Mononuclear cell (primary cell): ENCODE measurements at regions not wholly inside any gene's neighbourhood (a gene's known extent, or its start where the extent isn't known, plus 50 kb on each side); places are given as distances from the start of the nearest gene placed in this dataset.

Experiments
- H3K27me3 ChIP-seq: 2 replicates; pipeline ENCODE4 v1.6.0; 2011; ENCODE audit warnings: low read length, control low read depth; ENCODE audit not compliant: insufficient read depth
- H3K4me1 ChIP-seq: 2 replicates; pipeline ENCODE4 v1.5.1; 2011; ENCODE audit warnings: mild to moderate bottlenecking, low read length, control low read depth; ENCODE audit not compliant: insufficient read depth
- H3K4me3 ChIP-seq: 2 replicates; pipeline ENCODE4 v1.5.1; 2011; ENCODE audit warnings: mild to moderate bottlenecking, low read length, moderate library complexity
- H3K9me3 ChIP-seq: 2 replicates; pipeline ENCODE4 v1.5.1; 2011; ENCODE audit warnings: low read depth, mild to moderate bottlenecking, control low read depth, low read length

DNA sequence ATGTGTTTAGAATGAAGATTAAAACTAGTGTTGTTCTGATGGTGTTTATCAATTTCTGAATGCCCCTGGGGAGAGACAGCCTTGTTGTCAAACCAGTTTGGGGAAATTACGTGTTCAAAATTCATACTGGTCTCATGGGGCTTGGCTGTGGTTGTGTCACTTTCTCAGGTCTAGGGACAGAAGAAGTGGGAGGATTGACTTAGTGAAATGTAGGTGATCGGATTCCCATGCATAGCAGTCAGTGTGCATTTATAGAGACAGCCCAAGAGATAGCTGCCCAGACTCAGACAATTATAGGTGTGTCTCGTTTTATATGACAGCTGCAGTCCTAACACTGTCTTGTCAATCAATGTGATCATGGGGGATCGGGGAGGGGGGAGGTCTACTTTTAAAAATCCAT, 94.4 kb upstream of the CLCN4 start:
- Histone ChIP-seq H3K4me1 (no peaks in the 10 kb centered on the region), H3K27me3 (no peaks in the 10 kb centered on the region), H3K9me3 (no peaks in the 10 kb centered on the region), H3K4me3 (no peak overlapping the region)

DNA sequence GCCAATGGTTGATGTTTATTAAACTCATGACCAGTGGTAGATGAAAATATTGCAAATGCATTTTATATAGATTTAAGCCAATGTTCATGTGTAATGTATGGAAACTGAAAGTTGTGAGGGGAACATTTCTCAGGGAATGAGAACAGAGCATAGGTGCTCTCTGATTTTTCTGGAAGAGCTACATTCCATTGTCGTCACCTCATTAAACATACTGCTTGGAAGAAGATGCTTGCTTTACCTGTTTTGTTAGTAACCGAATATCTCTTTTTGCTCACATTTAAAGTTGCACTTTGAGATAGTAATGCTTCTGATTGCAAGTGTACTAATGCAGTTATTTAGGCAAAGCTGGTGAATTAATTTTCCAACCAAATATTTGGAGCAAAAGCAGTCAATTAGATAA, 93.8 kb upstream of the CLCN4 start:
- no peaks in the 10 kb centered on the region for H3K4me1 ChIP-seq
- H3K9me3 ChIP-seq = no peaks in the 10 kb centered on the region
- no peak overlapping the region for H3K4me3 ChIP-seq

DNA sequence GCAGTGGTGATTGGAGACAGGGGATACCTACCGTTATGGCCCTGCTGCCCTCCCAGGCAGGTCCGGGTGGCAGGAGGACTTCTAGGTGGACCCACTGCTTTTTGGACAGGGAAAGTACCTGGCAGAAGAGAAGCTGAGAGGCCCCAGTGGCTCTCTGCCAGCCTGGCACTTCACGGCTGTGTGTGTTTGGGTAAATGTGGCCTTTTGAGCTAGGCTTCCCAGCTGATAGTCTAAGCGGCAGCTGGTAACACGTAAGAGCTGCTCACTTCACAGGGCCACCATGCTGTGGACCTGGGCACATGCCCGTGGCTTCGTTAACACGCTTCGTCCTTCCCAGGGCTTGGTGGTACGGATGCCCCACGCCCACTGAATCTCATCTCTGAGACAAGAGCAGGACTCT, 92.0 kb upstream of the CLCN4 start:
- Histone ChIP-seq H3K4me1 (no peaks in the 10 kb centered on the region), H3K27me3 (no peaks in the 10 kb centered on the region), H3K4me3 (no peak overlapping the region), H3K9me3 (no peaks in the 10 kb centered on the region)

More for the DNA sequence above, 93.8 kb upstream of the CLCN4 start:
- no peaks in the 10 kb centered on the region for H3K27me3 ChIP-seq

DNA sequence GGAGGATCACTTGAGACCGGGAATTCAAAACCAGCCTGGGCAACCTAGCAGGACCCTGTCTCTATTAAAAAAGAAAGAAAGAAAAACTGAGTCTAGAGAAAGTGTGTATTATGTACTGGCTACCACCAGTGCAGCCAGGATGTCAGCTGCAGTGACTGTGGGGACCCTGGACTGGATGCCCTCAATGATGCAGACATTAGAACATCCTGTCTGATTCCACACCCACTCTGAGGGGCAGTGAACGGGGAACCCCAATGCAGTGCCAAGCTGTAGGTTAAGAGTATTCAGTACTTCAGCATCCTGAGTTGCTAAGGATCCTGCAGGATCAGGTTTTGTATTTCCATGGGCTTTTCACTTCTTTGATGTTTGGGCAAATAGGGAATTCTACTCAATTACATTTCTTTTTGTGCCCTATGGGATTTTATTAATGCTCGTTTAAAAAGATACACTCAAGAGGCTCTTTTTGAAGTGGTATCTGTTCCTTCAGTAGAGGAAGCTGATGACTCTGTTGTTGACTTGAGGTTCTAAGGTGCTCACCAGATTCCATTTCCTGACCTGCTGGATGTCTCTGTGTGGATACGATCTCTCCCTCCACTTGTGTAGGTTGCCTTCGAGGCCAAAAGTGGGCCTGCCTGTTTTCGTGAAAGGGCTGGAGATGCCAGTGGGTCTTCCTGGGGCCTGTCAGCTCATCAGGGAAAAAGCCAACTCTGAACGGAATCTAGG, 85.9 kb upstream of the CLCN4 start:
- H3K27me3 ChIP-seq = no peaks in the 10 kb centered on the region
- H3K9me3 ChIP-seq = no peaks in the 10 kb centered on the region
- H3K4me1 ChIP-seq = no peaks in the 10 kb centered on the region
- no peak overlapping the region for H3K4me3 ChIP-seq

DNA sequence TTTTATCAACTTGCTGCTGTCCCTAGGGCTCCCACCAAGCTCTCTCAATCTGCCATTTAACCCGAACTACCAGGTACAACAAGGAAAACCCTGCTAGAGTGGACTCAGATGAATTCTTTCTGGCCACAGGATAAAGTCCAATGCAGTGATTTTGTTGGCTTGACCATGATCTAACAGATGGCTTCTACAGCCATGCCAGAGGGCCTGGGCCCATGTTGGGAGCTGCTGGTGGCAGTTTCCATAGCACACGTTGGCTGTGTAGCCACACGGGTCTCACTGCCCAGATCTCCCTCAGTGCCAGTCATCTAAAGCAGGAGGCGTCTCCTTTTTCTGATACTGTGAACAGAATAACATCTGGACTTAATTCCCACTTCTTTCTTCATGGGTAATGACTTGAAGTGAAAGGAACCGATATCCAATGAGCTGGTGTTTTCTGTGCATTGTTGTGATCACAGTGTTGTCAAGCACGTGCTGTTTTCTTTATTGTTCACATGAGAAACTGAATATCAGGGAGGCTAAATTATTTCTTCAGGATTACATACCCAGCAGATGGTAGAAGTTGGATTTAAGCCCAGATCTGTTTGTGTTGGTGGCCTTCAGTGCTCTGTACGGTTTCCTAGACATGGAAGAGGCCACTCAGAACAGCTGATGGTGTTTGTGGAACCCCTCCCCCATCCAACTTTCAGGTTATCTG, 85.2 kb upstream of the CLCN4 start:
- Histone ChIP-seq H3K27me3 (no peaks in the 10 kb centered on the region), H3K9me3 (no peaks in the 10 kb centered on the region), H3K4me1 (no peaks in the 10 kb centered on the region), H3K4me3 (no peak overlapping the region)

DNA sequence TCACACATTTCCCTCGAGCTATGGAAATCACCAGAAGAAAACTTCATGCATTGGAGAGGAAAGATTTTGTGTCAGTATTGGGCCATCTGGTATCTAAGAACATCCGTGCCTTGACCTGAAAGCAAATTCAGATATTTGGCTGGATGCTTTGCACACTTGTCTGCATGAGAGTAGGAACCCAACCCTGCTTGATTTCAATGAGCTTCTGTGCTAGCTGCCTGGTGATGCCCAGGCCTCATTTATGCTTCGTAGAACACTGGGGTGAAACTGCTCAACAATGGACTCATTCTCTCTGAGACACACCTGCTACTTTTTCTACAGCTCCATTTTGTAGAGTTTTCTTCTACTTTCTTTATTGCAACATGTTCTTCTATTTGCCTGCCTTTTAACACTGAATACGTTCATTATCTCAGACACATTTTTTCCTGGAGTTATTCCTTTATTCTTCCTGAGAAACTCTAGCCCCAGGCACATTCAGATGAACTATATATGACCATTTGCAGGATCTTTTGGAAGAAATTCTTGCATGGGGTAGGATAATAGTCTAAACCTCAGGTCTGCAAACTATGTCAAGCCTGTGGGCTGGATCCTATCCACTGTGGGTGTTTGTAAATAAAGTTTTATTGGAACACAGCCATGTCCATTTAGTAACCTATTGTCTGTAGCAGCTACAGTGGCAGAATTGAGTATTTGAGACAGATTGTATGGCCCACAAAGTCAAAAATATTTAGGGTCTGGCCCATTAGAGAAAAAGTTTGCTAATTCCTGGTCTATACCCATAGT, 83.8 kb upstream of the CLCN4 start:
- H3K9me3 ChIP-seq = no peaks in the 10 kb centered on the region
- H3K4me1 ChIP-seq = no peaks in the 10 kb centered on the region
- H3K4me3 ChIP-seq = no peak overlapping the region
- H3K27me3 ChIP-seq = no peaks in the 10 kb centered on the region

DNA sequence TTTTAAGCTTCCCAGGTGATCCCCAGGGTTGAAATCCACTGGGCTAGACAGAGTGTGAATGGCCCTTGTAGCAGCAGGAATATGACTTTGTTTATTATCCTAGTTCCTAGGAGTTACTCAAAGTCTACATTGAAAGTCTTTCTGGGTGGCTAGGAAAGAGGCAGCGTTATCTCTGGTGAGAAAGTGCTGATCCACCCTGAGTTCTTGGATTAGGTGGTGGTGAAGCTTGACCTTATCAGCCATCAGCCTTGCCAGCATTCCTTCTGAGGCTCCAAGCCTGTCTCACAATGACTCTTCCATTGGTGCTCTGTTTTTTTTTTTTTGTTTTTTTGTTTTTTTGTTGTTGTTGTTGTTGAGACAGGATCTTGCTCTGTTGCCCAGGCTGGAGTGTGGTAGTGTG, 83.1 kb upstream of the CLCN4 start:
- Histone ChIP-seq H3K9me3 (no peaks in the 10 kb centered on the region), H3K27me3 (no peaks in the 10 kb centered on the region), H3K4me1 (no peaks in the 10 kb centered on the region), H3K4me3 (no peak overlapping the region)

DNA sequence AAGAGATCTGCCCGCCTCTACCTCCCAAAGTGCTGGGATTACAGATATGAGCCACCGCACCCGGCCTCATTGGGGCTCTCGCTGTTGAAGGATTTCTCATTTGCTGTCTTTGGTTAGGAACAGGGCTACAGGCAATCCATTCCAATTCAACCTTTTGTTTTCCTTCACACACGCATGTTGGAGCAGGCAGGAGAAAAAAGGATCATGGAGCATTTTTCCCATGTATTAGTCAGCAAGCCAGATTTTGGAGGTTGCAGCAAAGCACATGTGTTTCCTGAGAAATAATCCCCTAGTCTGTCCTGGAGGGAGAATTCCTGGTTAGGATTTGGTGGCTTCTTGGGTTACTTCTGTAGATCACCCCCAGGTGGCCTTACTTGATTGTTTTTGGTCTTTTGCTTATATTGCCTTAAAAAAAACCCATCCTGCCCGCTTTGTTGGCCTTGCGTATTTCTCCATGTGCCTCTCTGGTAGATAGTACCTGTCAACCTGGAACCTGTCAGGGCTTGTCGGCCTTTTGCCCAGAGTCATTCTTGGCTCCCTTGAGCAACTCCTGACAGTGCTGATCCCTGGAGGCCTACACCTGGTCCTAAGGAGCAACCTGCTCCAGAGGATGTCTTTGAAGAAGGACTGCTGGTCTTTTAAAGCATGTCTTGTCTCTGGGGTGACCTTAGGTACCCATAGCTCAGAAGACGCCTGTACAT, 82.4 kb upstream of the CLCN4 start:
- Histone ChIP-seq H3K27me3 (no peaks in the 10 kb centered on the region), H3K9me3 (no peaks in the 10 kb centered on the region), H3K4me3 (no peak overlapping the region), H3K4me1 (no peaks in the 10 kb centered on the region)

DNA sequence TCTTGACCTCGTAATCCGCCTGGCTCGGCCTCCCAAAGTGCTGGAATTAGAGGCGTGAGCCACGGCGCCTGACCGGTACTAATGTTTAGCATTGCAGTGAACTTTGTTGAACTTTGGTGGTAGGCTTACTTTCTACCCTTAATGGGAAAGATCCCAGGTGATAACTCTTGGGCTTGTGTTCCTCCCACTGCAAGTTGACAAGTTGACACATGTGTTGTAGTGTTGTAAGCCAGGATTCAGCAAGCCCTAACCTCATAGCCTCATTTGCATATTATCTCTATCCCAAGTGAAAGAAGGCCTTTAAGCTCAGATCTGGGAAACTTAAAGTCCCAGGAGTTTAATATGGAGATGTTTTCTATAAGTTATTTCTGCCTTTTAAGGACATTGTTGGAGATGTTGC, 80.0 kb upstream of the CLCN4 start:
- no peak overlapping the region for H3K4me3 ChIP-seq
- no peaks in the 10 kb centered on the region for H3K9me3 ChIP-seq
- no peaks in the 10 kb centered on the region for H3K4me1 ChIP-seq
- no peaks in the 10 kb centered on the region for H3K27me3 ChIP-seq

DNA sequence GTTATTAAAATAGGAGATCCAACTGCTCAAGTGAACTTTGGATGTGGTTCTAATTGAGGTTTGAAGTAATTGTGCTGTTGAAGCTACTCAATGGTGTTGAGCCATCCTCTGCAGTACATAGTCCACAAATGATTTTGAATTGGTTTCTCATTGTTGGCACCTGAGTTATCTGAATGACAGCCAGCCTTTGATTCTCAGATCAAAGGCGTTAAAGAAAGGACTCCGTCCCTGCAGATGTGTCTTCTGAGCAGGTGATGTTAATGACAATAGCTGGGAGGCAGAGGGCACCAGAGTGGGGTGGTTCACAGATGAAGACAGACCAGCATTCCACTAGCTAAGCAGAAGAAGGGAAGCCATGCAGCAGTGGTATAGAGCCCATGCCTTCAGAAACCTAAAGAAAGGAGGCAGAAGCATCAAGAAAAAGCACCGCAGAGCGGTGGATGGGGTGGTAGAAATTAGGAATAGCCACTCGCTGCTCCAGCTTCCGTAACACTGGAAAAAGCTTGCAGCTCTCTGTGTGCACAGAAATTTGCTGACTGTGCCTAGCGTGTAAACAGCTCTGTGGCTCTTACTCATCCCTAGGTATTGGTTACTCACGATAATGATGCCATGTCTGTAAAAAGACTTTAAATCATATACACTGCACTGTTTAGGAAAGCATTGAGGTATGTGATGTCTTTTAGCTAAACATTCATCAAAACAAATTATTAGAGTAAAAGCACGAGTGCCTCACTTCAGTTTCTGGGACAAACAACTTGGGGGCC, 79.2 kb upstream of the CLCN4 start:
- H3K4me3 ChIP-seq = no peak overlapping the region
- no peaks in the 10 kb centered on the region for H3K9me3 ChIP-seq
- H3K4me1 ChIP-seq = no peaks in the 10 kb centered on the region
- no peaks in the 10 kb centered on the region for H3K27me3 ChIP-seq

DNA sequence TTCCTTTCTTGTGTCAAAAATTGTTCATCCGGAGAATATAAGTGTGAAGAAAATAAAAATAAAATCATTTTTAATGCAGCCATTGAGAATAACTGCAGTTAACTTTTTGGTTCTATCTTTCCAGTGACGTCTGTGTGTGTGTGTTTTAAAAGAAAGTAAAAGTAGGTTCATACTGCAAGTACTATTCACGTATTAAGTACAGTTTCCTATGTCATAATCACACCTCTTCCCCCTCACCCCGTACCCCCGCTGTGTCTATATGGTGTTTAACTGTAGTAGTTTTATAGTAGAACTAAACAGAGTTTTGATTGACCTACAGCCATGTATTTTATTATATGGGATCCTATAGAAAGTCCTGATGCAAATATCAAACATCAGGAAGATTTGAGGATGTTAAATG, 78.5 kb upstream of the CLCN4 start:
- Histone ChIP-seq H3K4me1 (no peaks in the 10 kb centered on the region), H3K4me3 (no peak overlapping the region), H3K9me3 (no peaks in the 10 kb centered on the region), H3K27me3 (no peaks in the 10 kb centered on the region)

DNA sequence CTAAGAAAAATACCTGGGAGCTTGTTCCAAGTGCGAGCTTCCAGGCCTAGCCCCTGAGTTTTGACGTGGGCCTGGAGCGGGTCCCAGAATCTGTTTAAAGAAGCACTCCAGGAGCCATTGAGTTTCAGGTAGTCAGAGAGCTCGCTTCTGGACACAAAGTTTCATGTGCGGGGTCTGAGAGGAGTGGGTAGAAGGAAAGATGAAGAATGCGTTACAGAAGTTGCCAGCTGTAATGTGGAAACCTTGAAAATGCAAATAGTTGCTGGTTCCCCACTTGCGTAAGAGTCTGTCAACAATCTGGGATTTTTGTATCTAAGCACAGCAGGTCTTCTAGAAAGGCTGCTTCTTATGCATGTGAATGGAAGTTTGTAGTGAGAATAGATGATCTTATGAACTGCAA, 77.5 kb upstream of the CLCN4 start:
- Histone ChIP-seq H3K9me3 (no peaks in the 10 kb centered on the region), H3K27me3 (no peaks in the 10 kb centered on the region)

DNA sequence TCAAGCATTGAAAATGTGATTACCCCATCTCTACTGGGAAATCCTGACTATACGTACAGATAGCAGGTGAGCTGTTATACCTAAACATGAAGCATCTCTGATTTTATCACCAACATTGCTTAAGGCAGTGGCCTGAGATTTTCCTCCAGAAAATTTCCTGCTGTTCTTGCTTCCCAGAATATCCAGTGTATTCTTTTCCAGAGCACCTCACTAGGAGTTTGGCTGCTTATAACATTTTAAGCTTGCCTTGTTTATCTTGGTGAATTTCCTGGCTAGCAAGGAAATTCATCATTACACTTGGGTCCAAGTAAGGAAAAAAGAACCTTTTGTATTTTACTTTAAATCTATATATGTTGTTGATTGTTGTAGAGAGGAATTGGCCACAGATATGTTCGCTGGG, 73.0 kb upstream of the CLCN4 start:
- Histone ChIP-seq H3K27me3 (no peaks in the 10 kb centered on the region), H3K4me1 (peaks cover 6% of the 10 kb centered on the region), H3K9me3 (no peaks in the 10 kb centered on the region), H3K4me3 (no peak overlapping the region)

More for the DNA sequence above, 77.5 kb upstream of the CLCN4 start:
- no peaks in the 10 kb centered on the region for H3K4me1 ChIP-seq
- H3K4me3 ChIP-seq = no peak overlapping the region

DNA sequence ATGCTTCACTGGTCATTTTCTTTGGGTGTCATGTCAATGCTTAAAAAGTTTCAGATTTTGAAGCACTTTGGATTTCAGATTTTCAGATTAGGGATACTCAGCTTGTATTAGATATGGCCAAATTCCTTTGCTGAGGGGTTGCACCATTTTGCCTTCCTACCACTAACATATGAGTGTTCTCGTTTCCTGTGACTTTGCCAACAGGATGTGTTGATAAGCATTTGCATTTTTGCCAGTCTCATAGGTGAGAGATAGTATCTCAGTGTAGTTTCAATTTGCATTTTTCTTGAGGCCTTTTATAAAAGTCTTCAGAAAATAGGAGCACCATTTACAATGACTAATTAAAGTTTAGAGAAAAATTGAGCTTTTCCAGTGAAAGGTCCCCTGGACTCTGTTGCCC, 71.6 kb upstream of the CLCN4 start:
- no peaks in the 10 kb centered on the region for H3K27me3 ChIP-seq
- H3K4me1 ChIP-seq = peaks cover 15% of the 10 kb centered on the region
- no peak overlapping the region for H3K4me3 ChIP-seq
- H3K9me3 ChIP-seq = no peaks in the 10 kb centered on the region
